ENCODE measurements at regions not wholly inside any gene's neighbourhood (a gene's known extent, or its start where the extent isn't known, plus 50 kb on each side); places are given as distances from the start of the nearest gene placed in this dataset.
"Not testable (repeated sequence)": the region's sequence is repeated elsewhere in the genome, so short reads cannot be mapped to it uniquely, and the experiment has no call there.

DNA sequence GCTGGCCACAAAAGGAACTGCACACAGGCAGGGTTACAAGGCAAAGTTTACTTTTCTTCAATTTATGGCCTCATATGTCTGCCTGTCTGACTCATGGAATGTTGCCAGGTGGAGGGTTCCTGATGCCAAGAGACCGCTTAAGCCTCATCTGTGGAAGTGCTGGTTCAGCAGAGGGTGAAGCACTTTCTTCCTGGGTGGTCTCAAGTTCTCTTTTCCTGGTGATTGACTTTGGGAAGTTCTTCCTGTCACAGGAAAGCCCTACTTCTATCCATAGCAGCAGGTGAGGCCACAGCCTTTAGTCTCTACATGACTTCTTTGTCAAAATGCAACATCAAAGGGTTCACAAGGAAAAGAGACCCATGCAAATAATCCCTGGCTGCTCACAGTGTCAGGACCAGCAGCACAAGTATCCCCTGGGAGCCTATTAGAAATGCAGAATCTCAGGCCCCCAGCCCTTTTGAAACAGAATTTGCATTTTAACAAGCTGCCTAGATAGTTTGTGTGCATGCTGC, 81.4 kb upstream of the IGFBP7 start:
- intact Hi-C loops (cut with micrococcal nuclease) = no loop called here

DNA sequence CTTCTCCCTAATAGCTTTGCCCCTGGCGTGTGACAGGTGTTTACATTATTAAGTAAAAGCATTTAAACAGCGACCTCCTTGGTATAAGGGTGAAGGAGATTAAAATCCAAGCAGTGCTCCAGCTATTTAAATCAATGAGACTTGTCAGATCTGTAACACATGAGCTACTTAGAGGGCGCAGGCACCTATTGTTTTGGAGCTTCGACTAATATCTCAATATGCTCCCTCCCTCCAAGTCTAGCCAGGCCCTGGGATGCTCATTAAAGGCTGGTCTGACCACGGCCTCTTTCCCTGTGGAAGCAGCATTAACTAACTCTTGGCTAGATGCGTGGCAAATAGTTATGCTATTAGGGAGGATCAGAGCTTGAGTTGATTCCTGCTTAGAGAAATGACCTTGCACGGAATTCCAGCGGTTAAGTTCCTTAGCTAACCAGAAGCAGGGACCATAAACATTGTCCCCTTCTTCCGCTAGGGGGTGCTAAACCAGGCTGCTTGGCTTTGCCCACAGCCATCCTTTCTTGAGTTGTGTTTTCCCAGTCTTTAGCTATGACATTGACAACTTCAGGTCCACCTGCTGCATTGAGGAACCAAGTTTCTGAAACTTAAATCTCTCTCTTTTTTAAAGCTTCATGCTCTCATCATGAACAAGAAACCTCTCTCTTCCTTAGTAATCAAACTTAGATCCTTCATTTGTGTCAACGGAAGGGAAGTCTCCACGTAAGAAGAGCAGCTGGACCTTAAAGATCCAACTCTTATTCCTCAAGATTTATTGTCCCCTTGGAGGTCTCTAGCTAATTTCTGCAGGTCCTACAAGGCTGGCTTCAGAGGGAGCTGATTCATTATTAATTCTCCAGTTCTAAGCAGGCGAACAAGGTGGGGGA, 80.7 kb upstream of the IGFBP7 start:
- intact Hi-C loops (cut with micrococcal nuclease) = no loop called here

- intact Hi-C loops (cut with micrococcal nuclease) = no loop called here
Measured at GRCh38 chr4:57187246-57187645, 77.1 kb upstream of the IGFBP7 start.

DNA sequence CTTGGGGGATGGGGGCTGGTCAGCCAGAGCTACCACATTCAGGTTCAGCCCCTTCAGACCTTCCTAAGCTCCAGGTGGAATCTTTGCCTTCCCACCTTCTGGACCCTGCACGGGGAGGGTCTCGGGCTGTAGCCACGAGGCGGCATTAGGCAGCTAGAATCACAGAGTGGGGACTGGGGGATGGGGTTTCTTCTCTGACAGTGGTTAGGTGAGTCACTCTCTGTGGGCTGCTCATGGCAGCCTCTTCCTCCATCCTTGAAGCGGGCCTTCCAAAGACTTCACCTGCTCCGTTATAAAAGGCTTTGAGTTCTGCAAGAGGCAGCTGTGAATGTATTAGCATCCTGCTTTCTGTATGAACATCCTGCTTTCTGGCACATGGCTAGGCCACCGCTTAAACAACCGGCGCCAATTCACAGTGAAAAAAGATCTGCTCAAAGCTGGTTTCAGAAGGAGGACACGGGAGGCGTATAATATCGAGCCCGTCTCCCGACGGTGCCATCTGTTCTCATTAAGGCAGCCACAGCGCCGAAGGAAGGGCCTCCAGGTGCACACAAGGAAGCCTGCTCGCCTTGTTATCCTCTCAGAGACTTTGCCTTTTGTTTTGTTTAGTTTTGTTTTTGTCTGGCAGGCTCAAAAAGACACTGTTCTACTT, 74.3 kb upstream of the IGFBP7 start:
- intact Hi-C loops (cut with micrococcal nuclease) = no loop called here

DNA sequence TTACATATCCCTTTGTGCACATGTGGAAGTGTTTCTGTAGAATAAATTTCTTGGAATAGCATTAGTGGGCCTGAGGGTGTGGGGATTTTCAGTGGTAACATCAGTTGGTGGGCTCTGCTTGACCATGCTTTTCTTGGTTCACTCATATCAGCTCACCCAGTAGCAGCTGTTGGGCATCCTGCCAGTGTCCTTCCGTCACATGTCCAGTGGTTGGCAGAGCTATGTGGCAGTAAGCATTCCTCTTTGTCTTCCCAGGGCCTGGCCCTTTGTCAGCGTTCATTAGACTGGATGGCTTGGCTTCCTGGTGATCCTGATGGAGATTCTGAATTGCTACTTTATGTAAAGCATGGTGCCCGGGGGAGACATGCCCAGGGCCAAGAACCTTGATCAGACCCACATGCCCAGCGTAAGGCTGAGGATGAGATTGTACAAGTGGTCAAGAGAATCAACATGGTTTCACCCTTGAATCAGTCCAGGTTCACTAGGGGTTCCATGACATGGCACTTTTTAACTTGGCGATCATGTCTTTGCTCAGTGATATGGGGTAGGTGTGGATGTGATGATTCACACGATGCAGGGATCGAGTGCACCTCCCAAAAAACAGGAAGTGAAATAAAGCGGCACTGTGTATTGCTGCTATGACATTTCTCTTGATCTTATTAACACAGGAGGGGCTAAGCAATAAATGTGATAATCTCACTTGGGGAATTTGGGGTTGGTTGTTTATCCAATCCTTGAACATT, 72.1 kb upstream of the IGFBP7 start:
- intact Hi-C loops (cut with micrococcal nuclease) = no loop called here

DNA sequence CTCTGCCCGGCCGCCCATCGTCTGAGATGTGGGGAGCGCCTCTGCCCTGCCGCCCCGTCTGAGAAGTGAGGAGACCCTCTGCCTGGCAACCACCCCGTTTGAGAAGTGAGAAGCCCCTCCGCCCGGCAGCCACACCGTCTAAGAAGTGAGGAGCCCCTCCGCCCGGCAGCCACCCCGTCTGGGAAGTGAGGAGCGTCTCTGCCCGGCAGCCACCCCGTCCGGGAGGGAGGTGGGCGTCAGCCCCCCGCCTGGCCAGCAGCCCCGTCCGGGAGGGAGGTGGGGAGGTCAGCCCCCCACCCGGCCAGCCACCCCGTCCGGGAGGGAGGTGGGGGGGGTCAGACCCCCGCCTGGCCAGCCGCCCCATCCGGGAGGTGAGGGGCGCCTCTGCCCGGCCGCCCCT, 63.0 kb upstream of the IGFBP7 start:
- intact Hi-C loops (cut with micrococcal nuclease) = not testable (repeated sequence)

DNA sequence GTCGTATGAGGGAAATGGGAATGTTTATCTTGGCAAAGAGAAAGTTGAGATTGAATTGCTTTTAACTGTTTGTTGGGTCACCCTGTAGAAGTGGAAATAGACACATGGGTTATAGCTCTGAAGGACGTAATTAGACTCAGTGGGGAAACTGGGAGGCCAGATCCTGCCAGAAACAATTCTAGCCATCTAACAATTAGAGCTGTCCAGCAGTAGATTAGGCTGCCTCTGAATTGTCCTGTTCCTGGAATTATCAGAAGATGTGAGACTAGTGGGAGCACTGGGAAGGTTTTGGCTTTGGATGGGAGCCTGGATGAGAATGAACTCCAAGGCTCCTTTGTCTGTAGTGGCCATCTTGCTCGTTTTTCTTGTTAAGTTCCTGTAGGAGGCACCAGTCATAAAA, 61.9 kb upstream of the IGFBP7 start:
- intact Hi-C loops (cut with micrococcal nuclease) = no loop called here

DNA sequence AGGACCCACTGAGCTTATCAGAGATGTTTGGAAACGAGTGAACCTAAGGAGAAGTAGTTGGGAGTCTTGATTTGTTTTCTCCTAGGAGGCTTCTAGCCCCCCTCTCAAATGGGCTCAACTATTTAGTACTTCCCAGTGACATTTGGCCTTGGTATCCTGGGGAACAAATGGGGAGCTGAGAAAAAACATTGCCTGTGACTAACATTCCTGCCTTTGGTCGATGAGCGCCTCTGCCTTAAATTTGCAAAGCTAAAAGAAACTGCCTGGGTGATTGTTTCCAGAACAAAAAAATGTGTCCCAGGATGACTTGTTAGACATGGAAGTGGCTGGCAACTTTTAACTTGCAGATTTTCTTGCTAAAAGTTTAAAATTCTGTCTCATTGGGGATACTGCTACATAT, 58.8 kb upstream of the IGFBP7 start:
- intact Hi-C loops (cut with micrococcal nuclease) = loop anchor here (10.0 kb wide), 1 partner anchor 256 kb away; no protein-coding TSS in a partner anchor

DNA sequence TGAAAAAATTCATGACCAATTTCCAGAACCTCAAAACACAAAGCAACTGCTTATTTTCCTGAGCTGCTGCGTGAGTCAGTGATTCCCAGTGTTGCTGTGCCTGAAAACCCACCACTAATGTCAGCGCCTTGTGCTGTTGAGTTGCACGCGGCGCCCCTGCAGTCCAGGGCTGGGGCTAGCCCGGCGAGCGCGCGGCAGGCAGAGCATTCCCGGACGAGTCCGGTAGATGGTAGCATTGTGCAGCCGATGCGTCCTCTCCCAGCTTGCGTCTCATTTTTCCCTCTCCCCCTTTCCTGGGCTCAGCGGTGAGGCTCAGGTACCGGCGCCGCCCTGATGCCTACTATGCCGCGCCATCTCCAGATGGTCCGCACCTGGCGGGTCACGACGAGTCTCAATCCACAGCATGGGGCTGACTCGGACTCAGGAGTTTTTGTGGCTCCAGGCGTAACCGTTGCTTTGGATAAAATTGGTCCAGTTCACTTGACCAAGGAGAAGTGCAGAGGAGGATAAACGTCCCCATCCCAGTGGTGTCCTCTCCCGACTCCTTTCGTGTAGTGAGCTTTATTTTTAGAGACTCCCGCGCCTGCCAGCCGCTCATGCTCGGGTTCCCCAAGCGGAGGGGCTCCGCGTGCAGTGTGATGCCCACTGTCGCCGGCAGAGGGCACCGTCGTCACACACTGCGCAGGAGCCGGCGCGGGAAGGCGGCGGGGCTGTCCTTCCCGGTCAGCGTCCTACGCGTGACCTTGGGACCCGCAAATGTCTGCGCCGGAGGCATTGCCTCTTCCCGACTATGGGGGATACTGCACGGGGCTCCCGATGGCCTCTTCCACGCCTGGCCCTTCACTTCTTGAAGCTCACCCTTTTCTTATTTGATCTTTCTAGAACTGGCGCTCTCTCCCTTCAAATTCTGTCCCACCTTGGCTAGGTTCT, 53.6 kb upstream of the IGFBP7 start:
- intact Hi-C loops (cut with micrococcal nuclease) = loop anchor here (10.0 kb wide), 1 partner anchor 261 kb away; no protein-coding TSS in a partner anchor

- intact Hi-C loops (cut with micrococcal nuclease) = loop anchor here (10.0 kb wide), 1 partner anchor 262 kb away; no protein-coding TSS in a partner anchor
Measured at GRCh38 chr4:57162499-57163019, 52.4 kb upstream of the IGFBP7 start.

Measured in T-helper 2 cell treated with Interferon-gamma antibody and Interleukin-4, amounts not matched to agents 100 ng/mL and 5 ng/mL, for 36 hours (primary cell).